Right cardiac atrium (tissue), 5 donors: ENCODE measurements at regions not wholly inside any gene's neighbourhood (a gene's known extent, or its start where the extent isn't known, plus 50 kb on each side); places are given as distances from the start of the nearest gene placed in this dataset.
A peak's percentile ranks its signal among the peaks of the same experiment; 100 is the strongest.
"Not testable (repeated sequence)": the region's sequence is repeated elsewhere in the genome, so short reads cannot be mapped to it uniquely, and the experiment has no call there.

Experiments used
- ATAC-seq, 2 donors: fragments of 200-7000 bp; cut with Tn5 transposase; one replicate each; pipeline versions ENCODE4 v1.8.0 to v1.9.1; 2020; ENCODE audit warnings: moderate library complexity in 2 of 2, mild to moderate bottlenecking in 1 of 2
- DNase-seq, 3 donors: peaks; one replicate each; pipeline ENCODE4 v3.0.0-alpha.2; 2020
- H3K27ac ChIP-seq: one replicate; pipeline ENCODE4 v1.5.1; 2013; ENCODE audit warnings: mild to moderate bottlenecking, low read length, control low read depth, moderate library complexity
- H3K27me3 ChIP-seq: one replicate; pipeline ENCODE4 v1.6.1; 2013; ENCODE audit not compliant: control insufficient read depth, insufficient read depth
- H3K4me1 ChIP-seq: one replicate; pipeline ENCODE4 v1.6.1; 2013; ENCODE audit warnings: low read length; ENCODE audit not compliant: control insufficient read depth, insufficient read depth
- H3K4me3 ChIP-seq: one replicate; pipeline ENCODE4 v1.5.1; 2013; ENCODE audit warnings: low read length, control low read depth
- H3K9me3 ChIP-seq: one replicate; pipeline ENCODE4 v1.6.1; 2013; ENCODE audit warnings: low read length; ENCODE audit not compliant: control insufficient read depth
- WGBS: extraction: QIAGEN DNeasy Blood & Tissue Kit; methylation state at CpG from one replicate; pipeline ENCODE4 v1.1.7; 2013; 5-methylcytosine and 5-hydroxymethylcytosine counted together
- intact Hi-C, 4 donors: fragments of 100-400 bp; cut with DNase I; formaldehyde crosslinking; loops; one replicate each; pipeline versions ENCODE4 v1.11.0 to v1.14.0; 2022 to 2023
- donor health status: healthy with polysubstance abuse.
- donor health status: DM: no; HTN: yes; CAD: no.
- donor health status: DM: no; HTN: no; CAD: no.
- donor health status: DM: no; HTN: yes; CAD: no; lungs with severe emphysema.
- donor health status: DM: yes; HTN: yes; CAD: no.

- no peaks in the 10 kb centered on the region for H3K27me3 ChIP-seq
- H3K27ac ChIP-seq: no peak overlapping the region
- H3K9me3 ChIP-seq: no peaks in the 10 kb centered on the region
- peaks cover 4% of the 10 kb centered on the region for H3K4me1 ChIP-seq
- WGBS: 90% methylated on average over 3 of the region's 3 CpGs
- intact Hi-C loops: no loop called here
- no peak overlapping the region for H3K4me3 ChIP-seq
- no peak for ATAC-seq
- DNase-seq: no peak
These were observed 143.0 kb upstream of the RPS23 start for GRCh38 chr5:82421119-82421518.

GRCh38 chr5:82420524-82420923, 142.4 kb upstream of the RPS23 start:
- DNase-seq, intact Hi-C loops, ATAC-seq, H3K4me3 ChIP-seq, H3K27me3 ChIP-seq, H3K27ac ChIP-seq, H3K9me3 ChIP-seq, H3K4me1 ChIP-seq: not testable (repeated sequence)
- WGBS: 85% methylated on average over 4 of the region's 4 CpGs

- DNase-seq (no peak), ATAC-seq (no peak)
- WGBS: 74% methylated on average over 6 of the region's 6 CpGs
These were observed 141.6 kb upstream of the RPS23 start for GRCh38 chr5:82419559-82420332.

GRCh38 chr5:82418608-82418950, 140.4 kb upstream of the RPS23 start:
- Histone ChIP-seq H3K27ac (no peak overlapping the region), H3K9me3 (no peaks in the 10 kb centered on the region), H3K4me3 (no peak overlapping the region), H3K4me1 (peaks cover 1% of the 10 kb centered on the region), H3K27me3 (no peaks in the 10 kb centered on the region)
- intact Hi-C loops: no loop called here
- DNase-seq (no peak), ATAC-seq (no peak)
- WGBS: 48% methylated on average over 2 of the region's 2 CpGs

More at GRCh38 chr5:82419559-82420332, 141.6 kb upstream of the RPS23 start:
- Histone ChIP-seq H3K9me3 (no peaks in the 10 kb centered on the region), H3K4me1 (peaks cover 1% of the 10 kb centered on the region), H3K4me3 (no peak overlapping the region), H3K27ac (no peak overlapping the region), H3K27me3 (no peaks in the 10 kb centered on the region)
- intact Hi-C loops: no loop called here

- DNase-seq (peak in 2 of 3 donors; percentile 58 to 71), ATAC-seq (peak in 1 of 2 donors; percentile 20)
- Histone ChIP-seq H3K4me3 (no peak overlapping the region), H3K27ac (no peak overlapping the region), H3K27me3 (no peaks in the 10 kb centered on the region), H3K9me3 (no peaks in the 10 kb centered on the region), H3K4me1 (peaks cover 1% of the 10 kb centered on the region)
- WGBS: 80% methylated on average over 11 of the region's 11 CpGs
- intact Hi-C loops: no loop called here
These were observed 139.8 kb upstream of the RPS23 start for GRCh38 chr5:82417776-82418607.

GRCh38 chr5:82416512-82416911, 138.4 kb upstream of the RPS23 start:
- no peak for DNase-seq
- H3K27ac ChIP-seq: no peak overlapping the region
- no peaks in the 10 kb centered on the region for H3K27me3 ChIP-seq
- 88% methylated on average over 4 of the region's 4 CpGs for WGBS
- intact Hi-C loops: no loop called here
- H3K9me3 ChIP-seq: no peaks in the 10 kb centered on the region
- H3K4me3 ChIP-seq: no peak overlapping the region
- no peak for ATAC-seq
- no peaks in the 10 kb centered on the region for H3K4me1 ChIP-seq

GRCh38 chr5:82414041-82414388, 135.9 kb upstream of the RPS23 start:
- H3K27me3 ChIP-seq: no peaks in the 10 kb centered on the region
- no peaks in the 10 kb centered on the region for H3K4me1 ChIP-seq
- intact Hi-C loops: no loop called here
- H3K27ac ChIP-seq: no peak overlapping the region
- DNase-seq (no peak), ATAC-seq (no peak)
- no peaks in the 10 kb centered on the region for H3K9me3 ChIP-seq
- H3K4me3 ChIP-seq: no peak overlapping the region

GRCh38 chr5:82413302-82414040, 135.3 kb upstream of the RPS23 start:
- DNase-seq: no peak
- intact Hi-C loops: no loop called here
- no peak overlapping the region for H3K27ac ChIP-seq
- no peaks in the 10 kb centered on the region for H3K27me3 ChIP-seq
- H3K4me3 ChIP-seq: no peak overlapping the region
- 64% methylated on average over 7 of the region's 7 CpGs for WGBS
- no peak for ATAC-seq
- H3K4me1 ChIP-seq: no peaks in the 10 kb centered on the region
- H3K9me3 ChIP-seq: no peaks in the 10 kb centered on the region

- WGBS: 67% methylated on average over 3 of the region's 3 CpGs
- no peak for DNase-seq
- Histone ChIP-seq H3K27ac (no peak overlapping the region), H3K9me3 (no peaks in the 10 kb centered on the region), H3K4me3 (no peak overlapping the region), H3K4me1 (no peaks in the 10 kb centered on the region), H3K27me3 (no peaks in the 10 kb centered on the region)
- intact Hi-C loops: no loop called here
- ATAC-seq: no peak
These were observed 129.9 kb upstream of the RPS23 start for GRCh38 chr5:82408033-82408432.

- DNase-seq: peak in 1 of 3 donors; percentile 63
- Histone ChIP-seq H3K4me1 (no peaks in the 10 kb centered on the region), H3K27me3 (no peaks in the 10 kb centered on the region), H3K9me3 (no peaks in the 10 kb centered on the region), H3K4me3 (no peak overlapping the region), H3K27ac (no peak overlapping the region)
- intact Hi-C loops: no loop called here
- peak; percentile 74 to 98 for ATAC-seq
- 56% methylated on average over 13 of the region's 13 CpGs for WGBS
These were observed 128.1 kb upstream of the RPS23 start for GRCh38 chr5:82406205-82406773.
